H1 (cell line): ENCODE measurements at regions not wholly inside any gene's neighbourhood (a gene's known extent, or its start where the extent isn't known, plus 50 kb on each side); places are given as distances from the start of the nearest gene placed in this dataset.

Experiments
- CTCF ChIA-PET: fragments of 300-600 bp; sonication (Branson Sonifier 250); formaldehyde crosslinking; loops from one replicate; lab custom pipeline; 2021; ENCODE audit not compliant: partially characterized antibody; lab: Charles Lee
- POLR2A ChIA-PET: fragments of 300-600 bp; sonication (Branson Sonifier 250); formaldehyde crosslinking; loops from one replicate; lab custom pipeline; 2021; ENCODE audit warnings: inconsistent platforms; ENCODE audit not compliant: partially characterized antibody; lab: Charles Lee
- DNase-seq, 2 experiments: peaks; one replicate each; pipeline versions ENCODE4 v3.0.0 to v3.0.0-alpha.2; 2010 to 2022; ENCODE audit warnings: low spot score in 2 of 2, low read depth in 1 of 2, mixed read lengths in 1 of 2
- FAIRE-seq: peaks from 2 replicates; lab custom pipeline; 2011; peaks lifted over from hg19 to GRCh38; lab: Jason Lieb, UNC
- H2AFZ ChIP-seq: 2 replicates; pipeline ENCODE4 v1.8.1; 2012; ENCODE audit warnings: low read length, inconsistent platforms
- H2AK5ac ChIP-seq: 2 replicates; pipeline ENCODE4 v1.6.1; 2013; ENCODE audit warnings: low read depth, low read length
- H2BK120ac ChIP-seq: replicated peaks from 2 replicates; pipeline ENCODE3; 2013; ENCODE audit warnings: low read depth, low read length, inconsistent platforms
- H2BK12ac ChIP-seq: 2 replicates; pipeline ENCODE4 v1.6.1; 2013; ENCODE audit warnings: low read depth, low read length
- H2BK15ac ChIP-seq: 2 replicates; pipeline ENCODE4 v1.6.1; 2013; ENCODE audit warnings: low read length
- H2BK20ac ChIP-seq: 2 replicates; pipeline ENCODE4 v1.6.1; 2013; ENCODE audit warnings: low read length
- H2BK5ac ChIP-seq: 2 replicates; pipeline ENCODE4 v1.6.1; 2013; ENCODE audit warnings: low read depth, low read length
- H3K14ac ChIP-seq: 2 replicates; pipeline ENCODE4 v1.6.1; 2013; ENCODE audit warnings: inconsistent platforms; ENCODE audit not compliant: insufficient read length
- H3K18ac ChIP-seq: 2 replicates; pipeline ENCODE4 v1.6.1; 2013; ENCODE audit warnings: low read length; ENCODE audit errors: extremely low read depth
- H3K23ac ChIP-seq: 2 replicates; pipeline ENCODE4 v1.6.1; 2013; ENCODE audit warnings: inconsistent platforms; ENCODE audit not compliant: insufficient read length
- H3K23me2 ChIP-seq: 2 replicates; pipeline ENCODE4 v1.6.1; 2013; ENCODE audit warnings: low read depth, low read length
- H3K27ac ChIP-seq: 2 replicates; pipeline ENCODE4 v1.6.1; 2011; ENCODE audit warnings: low read depth, low read length, inconsistent platforms
- H3K27me3 ChIP-seq, 4 experiments: replicated peaks in 1 of 4; 1 replicate in 1 of 4; 2 replicates in 3 of 4; pipeline versions ENCODE4 v1.6.1 to v1.8.1; 2011 to 2013; ENCODE audit warnings: low read length in 3 of 4, mild to moderate bottlenecking in 3 of 4, inconsistent platforms in 2 of 4, mixed read lengths in 2 of 4, moderate library complexity in 1 of 4; ENCODE audit not compliant: control insufficient read depth in 3 of 4, insufficient read depth in 3 of 4; ENCODE audit errors: extremely low read depth in 1 of 4
- H3K36me3 ChIP-seq, 4 experiments: 2 replicates each; pipeline versions ENCODE4 v1.6.1 to v1.8.1; 2011 to 2013; ENCODE audit warnings: mild to moderate bottlenecking in 4 of 4, low read length in 3 of 4, moderate library complexity in 2 of 4, control low read depth in 1 of 4, inconsistent platforms in 1 of 4; ENCODE audit not compliant: insufficient read depth in 4 of 4, control insufficient read depth in 2 of 4
- H3K4ac ChIP-seq: replicated peaks from 2 replicates; pipeline ENCODE3; 2013; ENCODE audit warnings: low read length, low read depth, mixed read lengths, inconsistent platforms; ENCODE audit not compliant: insufficient read length
- H3K4me1 ChIP-seq, 4 experiments: replicated peaks in 1 of 4; 1 replicate in 1 of 4; 2 replicates in 3 of 4; pipeline versions ENCODE4 v1.6.1 to v1.8.1; 2011 to 2013; ENCODE audit warnings: low read length in 3 of 4, inconsistent platforms in 2 of 4, mixed read lengths in 1 of 4; ENCODE audit not compliant: insufficient read depth in 4 of 4, control insufficient read depth in 3 of 4
- H3K4me2 ChIP-seq, 2 experiments: 2 replicates each; pipeline versions ENCODE4 v1.6.1 to v1.8.1; 2011 to 2013; ENCODE audit warnings: low read depth in 2 of 2, low read length in 2 of 2, control low read depth in 1 of 2, inconsistent platforms in 1 of 2, mild to moderate bottlenecking in 1 of 2; ENCODE audit not compliant: insufficient read depth in 1 of 2
- H3K4me3 ChIP-seq, 4 experiments: fragments of 200-600, 300-600 bp in 1 of 4; sonication (generic), shearing (Covaris generic), sonication (Bioruptor Twin) in 1 of 4; 2 replicates each; pipeline versions ENCODE4 v1.5.1 to v1.8.1; 2011 to 2016; ENCODE audit warnings: low read length in 4 of 4, low read depth in 3 of 4, control low read depth in 2 of 4, inconsistent platforms in 2 of 4, mild to moderate bottlenecking in 2 of 4, mixed read lengths in 1 of 4, moderate library complexity in 1 of 4; ENCODE audit not compliant: insufficient read depth in 2 of 4; ENCODE audit errors: extremely low read depth in 1 of 4
- H3K56ac ChIP-seq: replicated peaks from 2 replicates; pipeline ENCODE3; 2013; ENCODE audit warnings: low read depth, mild to moderate bottlenecking, mixed read lengths, low read length, inconsistent platforms; ENCODE audit not compliant: insufficient read length
- H3K79me1 ChIP-seq: 2 replicates; pipeline ENCODE4 v1.6.1; 2013; ENCODE audit warnings: low read depth, low read length, control low read depth
- H3K79me2 ChIP-seq, 2 experiments: 2 replicates each; pipeline versions ENCODE4 v1.6.1 to v1.8.1; 2012 to 2013; ENCODE audit warnings: low read length in 2 of 2, mild to moderate bottlenecking in 2 of 2, inconsistent platforms in 1 of 2; ENCODE audit not compliant: insufficient read depth in 2 of 2, control insufficient read depth in 1 of 2
- H3K9ac ChIP-seq, 4 experiments: replicated peaks in 1 of 4; 1 replicate in 1 of 4; 2 replicates in 3 of 4; pipeline versions ENCODE4 v1.6.1 to v1.8.1; 2011 to 2013; ENCODE audit warnings: low read depth in 3 of 4, low read length in 3 of 4, control low read depth in 2 of 4, mild to moderate bottlenecking in 2 of 4, moderate library complexity in 2 of 4, inconsistent platforms in 1 of 4; ENCODE audit errors: extremely low read depth in 1 of 4
- H3K9me3 ChIP-seq, 2 experiments: 2 replicates each; pipeline versions ENCODE4 v1.6.1 to v1.8.1; 2012 to 2013; ENCODE audit warnings: mild to moderate bottlenecking in 2 of 2, moderate library complexity in 2 of 2, control low read depth in 1 of 2, inconsistent platforms in 1 of 2, low read depth in 1 of 2, low read length in 1 of 2, mixed read lengths in 1 of 2; ENCODE audit not compliant: insufficient read depth in 2 of 2
- H4K20me1 ChIP-seq, 2 experiments: replicated peaks in 1 of 2; 2 replicates each; pipeline versions ENCODE3 to v1.8.1; 2011 to 2013; ENCODE audit warnings: inconsistent platforms in 2 of 2, low read length in 2 of 2, mild to moderate bottlenecking in 1 of 2; ENCODE audit not compliant: insufficient read depth in 2 of 2, control insufficient read depth in 1 of 2
- H4K5ac ChIP-seq: 2 replicates; pipeline ENCODE4 v1.6.1; 2013; ENCODE audit warnings: low read length, low read depth, mixed read lengths, inconsistent platforms; ENCODE audit not compliant: insufficient read length
- H4K8ac ChIP-seq: 2 replicates; pipeline ENCODE4 v1.8.0; 2013; ENCODE audit warnings: mild to moderate bottlenecking, moderate library complexity, low read length, inconsistent platforms; ENCODE audit not compliant: insufficient read depth; ENCODE audit errors: extremely low read depth
- H4K91ac ChIP-seq: replicated peaks from 2 replicates; pipeline ENCODE3; 2013; ENCODE audit warnings: low read length, mixed read lengths, inconsistent platforms; ENCODE audit not compliant: insufficient read length
- GABPA ChIP-seq: IDR thresholded peaks from 2 replicates; pipeline ENCODE4 v1.6.1; 2011; ENCODE audit warnings: mild to moderate bottlenecking, low read length, moderate library complexity, borderline replicate concordance; ENCODE audit not compliant: insufficient read depth
- GTF2F1 ChIP-seq: IDR thresholded peaks from 2 replicates; pipeline ENCODE4 v1.6.1; 2012; ENCODE audit warnings: low read depth, low read length, improper control_type of control experiment, borderline replicate concordance
- JUND ChIP-seq: IDR thresholded peaks from 2 replicates; pipeline ENCODE4 v1.6.1; 2011; ENCODE audit warnings: mild to moderate bottlenecking, improper control_type of control experiment, low read length
- KDM1A ChIP-seq: fragments of 200-600, 300-600 bp; sonication (generic); IDR thresholded peaks from 2 replicates; pipeline ENCODE4 v1.7.1; 2016; ENCODE audit warnings: mild to moderate bottlenecking, low read length, borderline replicate concordance
- SP4 ChIP-seq: IDR thresholded peaks from 2 replicates; pipeline ENCODE4 v1.6.1; 2012; ENCODE audit warnings: low read length, inconsistent platforms
- SRF ChIP-seq: IDR thresholded peaks from 2 replicates; pipeline ENCODE4 v1.6.1; 2011; ENCODE audit warnings: mild to moderate bottlenecking, low read depth, low read length, moderate library complexity

GRCh38 chr11:38711110-38711509 is 2113.1 kb upstream of the RAG2 start:
- no peaks in the 10 kb centered on the region for H3K79me1 ChIP-seq
- POLR2A ChIA-PET: no interaction called here
- H4K20me1 ChIP-seq: no peaks in the 10 kb centered on the region
- FAIRE-seq: no peak
- no peaks in the 10 kb centered on the region for H3K9me3 ChIP-seq
- no peak overlapping the region for H3K14ac ChIP-seq
- H3K9ac ChIP-seq: no peak overlapping the region
- no peak overlapping the region for H2AK5ac ChIP-seq
- no peak for TF ChIP-seq SRF
- no peak for TF ChIP-seq SP4
- TF ChIP-seq GTF2F1: no peak
- TF ChIP-seq JUND: no peak
- TF ChIP-seq KDM1A: no peak
- no peak for TF ChIP-seq GABPA
- TF ChIP-seq, all 59 proteins: peak for 0
- Histone ChIP-seq H4K5ac (no peak overlapping the region), H3K27me3 (no peaks in the 10 kb centered on the region), H3K79me2 (no peaks in the 10 kb centered on the region), H3K4ac (no peak overlapping the region), H2BK12ac (no peak overlapping the region), H2BK5ac (no peak overlapping the region), H2BK20ac (no peak overlapping the region), H3K4me1 (no peaks in the 10 kb centered on the region), H3K4me3 (no peak overlapping the region), H3K56ac (no peak overlapping the region), H2BK15ac (no peak overlapping the region), H3K18ac (no peak overlapping the region), H3K23ac (no peak overlapping the region), H3K27ac (no peak overlapping the region), H3K36me3 (no peaks in the 10 kb centered on the region), H3K23me2 (no peaks in the 10 kb centered on the region), H3K4me2 (no peak overlapping the region), H4K8ac (no peak overlapping the region), H2AFZ (no peak overlapping the region), H4K91ac (no peak overlapping the region), H2BK120ac (no peak overlapping the region)
- CTCF ChIA-PET: no interaction called here
- DNase-seq: no peak
